IPS DF 6.9 (cell line): ENCODE measurements at regions not wholly inside any gene's neighbourhood (a gene's known extent, or its start where the extent isn't known, plus 50 kb on each side); places are given as distances from the start of the nearest gene placed in this dataset.

ENCODE experiments used
- DNase-seq: peaks from one replicate; pipeline ENCODE4 v3.0.0-alpha.2; 2013; ENCODE audit warnings: low read depth, low spot score
- H3K27ac ChIP-seq: one replicate; pipeline ENCODE4 v1.5.1; 2013; ENCODE audit warnings: low read length, control low read depth
- H3K27me3 ChIP-seq: 2 replicates; pipeline ENCODE4 v1.6.1; 2013; ENCODE audit warnings: mild to moderate bottlenecking, low read length; ENCODE audit not compliant: control insufficient read depth, insufficient read depth
- H3K36me3 ChIP-seq: 2 replicates; pipeline ENCODE4 v1.6.1; 2013; ENCODE audit warnings: low read length; ENCODE audit not compliant: control insufficient read depth, insufficient read depth
- H3K4me1 ChIP-seq: 2 replicates; pipeline ENCODE4 v1.6.1; 2013; ENCODE audit warnings: low read length; ENCODE audit not compliant: control insufficient read depth, insufficient read depth
- H3K4me3 ChIP-seq: 2 replicates; pipeline ENCODE4 v1.5.1; 2013; ENCODE audit warnings: mild to moderate bottlenecking, low read length
- H3K9me3 ChIP-seq: 2 replicates; pipeline ENCODE4 v1.6.1; 2013; ENCODE audit warnings: low read length, inconsistent platforms; ENCODE audit not compliant: control insufficient read depth, insufficient read depth
- WGBS: extraction: QIAGEN DNeasy Blood & Tissue Kit; methylation state at CpG from one replicate; pipeline ENCODE4 v1.1.7; 2013; ENCODE audit warnings: mixed read lengths, missing lambda C conversion rate; ENCODE audit not compliant: insufficient read length, insufficient coverage; 5-methylcytosine and 5-hydroxymethylcytosine counted together

DNA sequence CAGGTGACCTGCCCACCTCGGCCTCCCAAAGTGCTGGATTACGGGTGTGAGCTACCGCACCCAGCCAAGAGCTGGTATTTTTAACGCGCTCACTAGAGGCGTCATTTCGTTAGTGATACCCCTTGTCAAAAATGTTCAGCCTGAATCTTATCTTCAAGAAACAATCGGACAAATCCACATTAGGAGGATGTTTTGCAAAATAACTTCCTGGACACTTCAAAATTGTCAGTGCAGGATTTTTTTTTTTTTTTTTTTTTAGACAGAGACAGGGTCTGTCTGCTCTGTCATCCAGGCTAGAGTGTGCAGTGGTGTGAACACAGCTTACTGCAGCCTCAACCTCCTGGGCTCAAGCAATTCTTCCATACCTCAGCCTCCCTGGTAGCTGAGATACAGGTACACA is 63.0 kb downstream of the RMI2 start:
- Histone ChIP-seq H3K9me3 (no peaks in the 10 kb centered on the region), H3K27me3 (no peaks in the 10 kb centered on the region), H3K36me3 (no peaks in the 10 kb centered on the region; the same call in 1 of the 2 replicates), H3K27ac (no peak overlapping the region), H3K4me3 (no peak overlapping the region), H3K4me1 (no peaks in the 10 kb centered on the region)
- DNase-seq, result no peak
- WGBS, result no CpG with 5 or more reads among the region's 8 CpGs

DNA sequence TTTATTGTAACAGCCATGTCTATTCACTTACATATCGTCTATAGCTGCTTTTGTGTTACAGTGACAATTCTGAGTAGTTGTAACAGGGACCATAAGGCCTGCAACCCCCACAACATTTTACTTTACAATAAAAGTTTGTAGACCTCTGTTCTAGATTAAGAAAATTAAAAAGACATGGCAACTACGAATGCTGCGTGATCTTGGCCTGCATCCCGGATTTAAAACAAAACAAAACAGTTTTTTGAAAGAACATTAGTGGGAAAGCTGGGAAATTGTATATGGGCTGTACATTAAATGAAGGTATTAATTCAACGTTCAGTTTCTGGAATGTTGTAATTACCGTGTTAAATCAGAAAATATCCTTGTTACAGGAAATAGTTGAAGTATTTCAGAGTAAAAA is 64.1 kb downstream of the RMI2 start:
- H3K27ac ChIP-seq, result no peak overlapping the region
- H3K27me3 ChIP-seq, result no peaks in the 10 kb centered on the region
- H3K4me1 ChIP-seq, result no peaks in the 10 kb centered on the region
- no peak for DNase-seq
- no peak overlapping the region for H3K4me3 ChIP-seq
- no peaks in the 10 kb centered on the region; the same call in 1 of the 2 replicates for H3K36me3 ChIP-seq
- WGBS, result no CpG with 5 or more reads among the region's 6 CpGs
- H3K9me3 ChIP-seq, result no peaks in the 10 kb centered on the region

DNA sequence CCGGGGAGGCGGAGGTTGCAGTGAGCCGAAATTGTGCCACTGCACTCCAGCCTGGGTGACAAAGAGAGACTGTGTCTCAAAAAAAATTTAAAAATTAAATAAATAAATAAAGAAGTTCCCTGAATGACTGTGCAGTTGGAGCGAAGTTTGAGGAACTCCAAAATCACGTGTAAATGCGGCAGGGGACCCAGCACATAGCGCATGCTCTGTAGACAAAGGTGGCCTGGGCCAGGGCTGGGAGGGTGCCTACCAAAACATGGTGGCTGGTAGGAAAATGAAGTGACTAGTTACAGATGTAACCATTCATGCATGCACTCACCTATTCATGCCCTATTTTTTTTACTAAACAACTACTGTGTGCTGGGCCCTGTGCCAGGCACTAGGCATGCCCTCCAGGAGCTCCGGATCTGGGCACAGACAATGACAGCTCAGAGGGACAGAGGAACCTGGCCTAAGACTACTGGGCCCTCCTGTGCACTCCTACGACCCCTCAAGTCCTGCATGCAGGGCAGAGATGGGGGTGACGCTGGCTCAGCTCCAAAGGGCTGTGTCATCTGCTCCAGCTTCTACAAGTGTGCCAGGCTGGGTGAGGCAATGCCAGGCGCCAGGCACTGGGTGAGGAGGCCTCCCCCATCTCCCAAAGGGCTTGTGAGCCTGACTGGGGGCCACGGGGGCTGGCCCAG is 65.3 kb downstream of the RMI2 start:
- H3K27me3 ChIP-seq, result no peaks in the 10 kb centered on the region
- H3K36me3 ChIP-seq, result no peaks in the 10 kb centered on the region; the same call in 1 of the 2 replicates
- WGBS, result no CpG with 5 or more reads among the region's 12 CpGs
- no peak overlapping the region for H3K27ac ChIP-seq
- no peaks in the 10 kb centered on the region for H3K9me3 ChIP-seq
- H3K4me3 ChIP-seq, result no peak overlapping the region
- no peaks in the 10 kb centered on the region; the same call in 1 of the 2 replicates for H3K4me1 ChIP-seq
- DNase-seq, result no peak

DNA sequence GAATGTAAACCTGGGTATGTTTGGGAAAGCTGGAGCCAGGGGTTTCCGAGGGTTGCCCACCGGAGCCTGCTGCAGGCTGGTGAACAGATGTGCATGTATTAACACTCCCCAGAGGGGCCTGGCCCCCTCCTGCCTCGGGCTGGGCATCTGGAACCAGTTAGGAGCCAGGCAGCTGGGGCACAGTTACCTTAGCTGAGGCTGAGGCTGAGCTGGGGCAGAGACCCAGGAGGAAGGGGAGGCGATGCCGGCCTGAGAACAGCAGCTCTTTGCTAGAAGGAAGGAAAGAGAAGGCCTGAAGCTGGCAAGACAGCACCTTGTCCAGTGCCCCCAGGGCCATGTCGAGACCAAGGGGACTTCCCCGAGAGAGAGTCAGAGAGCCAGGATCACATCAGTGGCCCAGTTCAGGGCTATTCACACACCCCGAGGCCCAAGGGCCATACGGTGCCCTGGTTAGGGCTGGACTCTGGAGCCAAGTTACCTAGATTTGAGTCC is 65.8 kb downstream of the RMI2 start:
- H3K27me3 ChIP-seq, result no peaks in the 10 kb centered on the region
- H3K36me3 ChIP-seq, result no peaks in the 10 kb centered on the region; the same call in 1 of the 2 replicates
- no peak for DNase-seq
- H3K4me1 ChIP-seq, result no peaks in the 10 kb centered on the region; the same call in 1 of the 2 replicates
- no peaks in the 10 kb centered on the region for H3K9me3 ChIP-seq
- H3K27ac ChIP-seq, result no peak overlapping the region
- WGBS, result no CpG with 5 or more reads among the region's 9 CpGs
- no peak overlapping the region for H3K4me3 ChIP-seq

DNA sequence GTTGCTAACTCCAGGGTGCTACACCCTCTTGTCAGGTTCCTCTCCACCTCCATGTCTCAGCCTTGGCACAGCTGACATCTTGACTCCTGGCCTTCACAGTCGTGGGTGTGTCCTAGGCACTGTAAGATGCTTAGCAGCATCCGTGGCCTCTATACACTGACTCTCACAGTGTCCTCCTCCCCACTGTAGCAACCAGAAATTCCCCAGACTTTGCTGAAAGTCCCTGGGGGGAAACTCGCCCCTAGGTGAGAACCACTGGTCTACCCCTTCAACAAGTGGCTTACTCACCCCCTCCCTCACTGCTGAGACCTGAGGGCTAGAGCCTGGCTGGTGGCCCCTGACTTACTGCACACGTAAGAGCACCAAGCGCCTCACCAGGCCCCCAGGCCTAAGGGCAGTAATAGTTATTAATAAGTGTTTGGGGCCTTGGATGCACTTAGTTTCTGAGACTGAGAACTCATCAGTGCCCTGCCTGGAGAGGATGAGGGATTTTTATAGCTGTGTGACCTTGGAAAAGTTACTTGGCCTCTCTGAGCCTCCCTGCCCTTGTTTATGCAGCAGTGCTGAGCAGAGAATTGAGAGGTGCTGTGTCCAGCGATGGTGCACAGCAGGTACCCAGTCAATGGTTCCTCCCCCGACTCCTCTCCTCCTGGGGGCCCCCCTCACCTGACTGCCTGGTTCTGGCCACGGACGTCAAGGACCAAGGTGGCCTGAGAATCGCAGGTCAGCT is 67.1 kb downstream of the RMI2 start:
- no CpG with 5 or more reads among the region's 10 CpGs for WGBS
- Histone ChIP-seq H3K36me3 (no peaks in the 10 kb centered on the region; the same call in 1 of the 2 replicates), H3K27me3 (no peaks in the 10 kb centered on the region), H3K27ac (no peak overlapping the region), H3K9me3 (no peaks in the 10 kb centered on the region), H3K4me3 (no peak overlapping the region), H3K4me1 (no peaks in the 10 kb centered on the region; the same call in 1 of the 2 replicates)
- no peak for DNase-seq

DNA sequence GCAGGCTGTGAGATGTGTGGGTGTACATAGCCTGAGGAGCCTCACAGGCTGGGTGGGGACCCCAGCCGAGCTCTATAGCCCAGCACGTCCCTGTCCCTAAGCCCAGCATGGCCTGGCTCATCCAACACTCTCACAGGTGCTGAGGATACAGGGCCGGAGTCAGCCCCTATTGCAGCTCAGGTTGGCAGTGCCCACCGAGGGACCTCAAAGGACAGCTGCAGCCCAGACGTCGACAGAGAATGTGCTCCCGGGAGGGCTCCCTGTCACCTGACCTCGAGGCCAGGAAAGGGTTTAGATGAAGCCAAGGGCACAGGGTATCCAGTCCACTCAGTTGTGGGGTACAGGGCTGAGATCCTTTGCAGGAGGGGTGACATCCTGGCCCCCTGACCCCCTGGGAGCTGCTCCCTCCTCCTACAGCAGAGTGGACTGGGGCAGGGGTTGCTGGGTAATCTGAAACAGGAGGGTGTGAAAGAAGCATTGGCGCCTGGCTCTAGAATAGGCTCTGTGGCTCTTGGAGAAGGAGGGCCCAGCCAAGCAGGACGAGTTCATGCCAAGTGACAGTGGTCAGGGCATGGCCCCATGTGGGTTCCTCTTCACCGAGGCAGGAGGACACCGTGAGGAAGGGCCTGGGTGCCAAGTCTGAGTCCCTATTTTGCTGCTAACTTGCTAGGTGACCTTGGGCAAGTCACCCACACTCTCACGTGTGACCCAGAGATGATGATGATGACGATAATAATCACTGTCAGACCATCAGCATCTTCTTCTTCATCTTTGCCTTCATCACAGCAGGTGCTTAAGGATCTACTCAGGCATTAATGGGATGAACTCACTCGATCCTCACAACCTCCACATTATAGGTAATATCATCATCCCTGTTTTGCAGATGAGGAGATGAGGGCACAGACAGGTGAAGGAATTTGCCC is 68.0 kb downstream of the RMI2 start:
- Histone ChIP-seq H3K36me3 (no peaks in the 10 kb centered on the region; the same call in 1 of the 2 replicates), H3K27ac (no peak overlapping the region), H3K27me3 (no peaks in the 10 kb centered on the region), H3K4me1 (no peaks in the 10 kb centered on the region; the same call in 1 of the 2 replicates), H3K9me3 (no peaks in the 10 kb centered on the region), H3K4me3 (no peak overlapping the region)
- DNase-seq, result no peak
- WGBS, result no CpG with 5 or more reads among the region's 15 CpGs

DNA sequence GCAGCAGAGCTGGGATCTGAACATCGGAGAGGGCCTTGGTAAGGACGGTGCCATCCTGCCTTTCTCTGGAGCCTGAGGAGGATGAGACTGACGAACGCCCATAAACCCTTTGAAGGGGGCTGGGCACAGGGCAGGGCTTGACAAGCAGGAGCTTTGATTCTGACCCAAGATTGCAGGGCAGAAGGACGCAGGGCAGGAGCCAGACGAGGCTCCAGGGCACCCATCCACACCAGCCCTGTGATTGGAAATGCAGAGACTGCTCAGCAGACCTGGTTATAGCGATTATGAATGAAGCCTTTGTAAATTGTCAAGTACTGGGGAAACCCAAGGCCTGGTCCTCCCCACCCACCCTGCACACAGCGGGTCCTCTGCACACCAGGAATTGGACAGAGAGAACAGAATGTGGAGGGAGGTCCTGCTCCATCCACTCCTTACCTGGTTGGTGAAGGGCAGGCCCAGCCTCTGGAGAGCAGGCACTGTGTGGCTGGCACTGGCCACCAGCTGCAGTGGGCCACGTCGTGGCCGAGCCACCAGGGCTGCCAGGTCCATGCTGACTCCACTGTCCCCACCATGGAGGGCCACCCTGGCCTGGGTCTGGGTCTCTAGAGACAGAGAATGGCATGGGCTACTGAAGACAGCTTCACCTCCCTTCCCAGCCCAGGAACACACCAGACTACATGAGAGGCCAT is 68.8 kb downstream of the RMI2 start:
- H3K27me3 ChIP-seq, result no peaks in the 10 kb centered on the region
- WGBS, result no CpG with 5 or more reads among the region's 11 CpGs
- no peak for DNase-seq
- no peak overlapping the region for H3K27ac ChIP-seq
- no peaks in the 10 kb centered on the region; the same call in 1 of the 2 replicates for H3K4me1 ChIP-seq
- H3K4me3 ChIP-seq, result no peak overlapping the region
- no peaks in the 10 kb centered on the region for H3K9me3 ChIP-seq
- H3K36me3 ChIP-seq, result no peaks in the 10 kb centered on the region; the same call in 1 of the 2 replicates

DNA sequence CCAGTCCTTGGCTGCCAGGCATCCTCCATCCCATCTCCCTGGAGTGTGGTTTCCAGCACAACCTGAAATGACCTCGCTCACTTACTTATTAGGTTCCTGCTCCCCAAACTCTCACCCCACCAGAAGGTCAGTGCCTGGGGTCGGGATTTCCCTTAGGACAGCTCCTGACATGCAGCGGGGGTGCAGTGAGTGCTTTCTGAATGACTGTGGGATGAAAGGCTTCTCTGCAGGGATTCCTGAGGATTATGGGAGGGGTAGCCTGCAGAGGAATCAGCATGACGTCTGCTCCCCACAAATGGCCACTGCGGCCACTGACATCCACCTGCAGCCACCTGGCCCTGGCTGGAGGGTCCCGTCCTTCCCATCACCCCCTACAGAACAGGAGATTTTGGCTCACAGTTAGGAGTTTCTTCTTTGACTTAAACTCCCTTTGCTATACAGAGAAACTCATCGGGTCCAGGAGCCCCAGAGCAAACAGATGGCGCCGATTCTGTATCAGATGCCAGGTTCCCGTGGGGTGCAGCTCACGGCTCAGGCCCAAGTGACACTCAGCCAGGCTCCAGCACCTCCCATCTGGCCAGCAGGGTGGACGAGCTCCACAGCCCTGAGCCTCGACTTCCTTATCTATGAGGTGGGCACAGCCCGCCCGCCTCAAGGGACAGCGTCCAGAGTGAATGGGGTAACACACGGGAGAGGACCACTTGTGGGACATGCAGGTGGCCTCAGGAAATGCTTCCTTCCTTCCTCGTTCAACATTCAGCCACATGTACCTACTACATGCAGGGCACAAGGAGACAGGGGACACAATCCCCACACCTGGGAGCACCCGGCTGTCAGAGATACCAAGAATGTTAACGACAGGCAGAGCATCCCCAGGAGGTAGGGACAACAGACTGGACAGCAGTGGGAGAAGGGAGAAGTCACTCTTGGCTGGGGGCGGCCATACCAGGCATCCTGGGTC is 69.8 kb downstream of the RMI2 start:
- Histone ChIP-seq H3K9me3 (no peaks in the 10 kb centered on the region), H3K27me3 (no peaks in the 10 kb centered on the region), H3K4me3 (no peak overlapping the region), H3K4me1 (no peaks in the 10 kb centered on the region; the same call in 1 of the 2 replicates), H3K27ac (no peak overlapping the region), H3K36me3 (no peaks in the 10 kb centered on the region; the same call in 1 of the 2 replicates)
- no CpG with 5 or more reads among the region's 21 CpGs for WGBS
- no peak for DNase-seq
